HG03442 (cell line): ENCODE measurements at regions not wholly inside any gene's neighbourhood (a gene's known extent, or its start where the extent isn't known, plus 50 kb on each side); places are given as distances from the start of the nearest gene placed in this dataset.

Experiments
- ATAC-seq: cut with Tn5 transposase; IDR thresholded peaks from one replicate; pipeline ENCODE4 v1.9.1; 2021; ENCODE audit warnings: mild to moderate bottlenecking, moderate library complexity; ENCODE audit not compliant: unreplicated experiment

- no peak for ATAC-seq
Measured at GRCh38 chr10:4733150-4733842, 92.7 kb upstream of the AKR1E2 start.

- ATAC-seq = no peak
Measured at GRCh38 chr10:4730998-4731397, 95.0 kb upstream of the AKR1E2 start.

- ATAC-seq = no peak
Measured at GRCh38 chr10:4725917-4726606, 99.9 kb upstream of the AKR1E2 start.

- no peak for ATAC-seq
Measured at GRCh38 chr10:4723860-4724259, 102.1 kb upstream of the AKR1E2 start.

GRCh38 chr10:4721999-4722753, 103.8 kb upstream of the AKR1E2 start:
- ATAC-seq = no peak

GRCh38 chr10:4720463-4720862, 105.5 kb upstream of the AKR1E2 start:
- ATAC-seq = no peak

GRCh38 chr10:4719671-4720070, 106.3 kb upstream of the AKR1E2 start:
- no peak for ATAC-seq

GRCh38 chr10:4719036-4719435, 107.0 kb upstream of the AKR1E2 start:
- ATAC-seq = no peak

GRCh38 chr10:4718544-4718943, 107.5 kb upstream of the AKR1E2 start:
- ATAC-seq = no peak

- ATAC-seq = no peak
Measured at GRCh38 chr10:4717670-4718069, 108.3 kb upstream of the AKR1E2 start.

- ATAC-seq = no peak
Measured at GRCh38 chr10:4710858-4711257, 115.1 kb upstream of the AKR1E2 start.

- no peak for ATAC-seq
Measured at GRCh38 chr10:4708123-4708759, 117.8 kb upstream of the AKR1E2 start.

GRCh38 chr10:4707221-4707620, 118.8 kb upstream of the AKR1E2 start:
- no peak for ATAC-seq

- no peak for ATAC-seq
Measured at GRCh38 chr10:4704034-4704545, 121.9 kb upstream of the AKR1E2 start.

- no peak for ATAC-seq
Measured at GRCh38 chr10:4701016-4701415, 125.0 kb upstream of the AKR1E2 start.

GRCh38 chr10:4699950-4700730, 125.9 kb upstream of the AKR1E2 start:
- ATAC-seq = no peak

GRCh38 chr10:4698075-4698474, 127.9 kb upstream of the AKR1E2 start:
- ATAC-seq = no peak

GRCh38 chr10:4696186-4696585, 129.8 kb upstream of the AKR1E2 start:
- ATAC-seq = no peak

GRCh38 chr10:4693967-4694366, 132.0 kb upstream of the AKR1E2 start:
- no peak for ATAC-seq

GRCh38 chr10:4692206-4692605, 133.8 kb upstream of the AKR1E2 start:
- ATAC-seq = no peak
